WI38 (cell line): ENCODE measurements at regions not wholly inside any gene's neighbourhood (a gene's known extent, or its start where the extent isn't known, plus 50 kb on each side); places are given as distances from the start of the nearest gene placed in this dataset.

ENCODE experiments used
- H3K4me3 ChIP-seq: 2 replicates; pipeline ENCODE4 v1.5.1; 2011; ENCODE audit warnings: low read depth, mild to moderate bottlenecking, control low read depth, low read length
- CTCF ChIP-seq: IDR thresholded peaks from 2 replicates; pipeline ENCODE4 v1.5.1; 2012; ENCODE audit warnings: low read depth, mild to moderate bottlenecking, control low read depth, low read length

GRCh38 chr10:83915801-83916200 lies 223.5 kb upstream of the GHITM start:
- no peak for TF ChIP-seq CTCF

GRCh38 chr10:83917537-83918506 lies 221.5 kb upstream of the GHITM start:
- H3K4me3 ChIP-seq: no peak overlapping the region
- no peak for TF ChIP-seq CTCF

More at GRCh38 chr10:83915801-83916200, 223.5 kb upstream of the GHITM start:
- H3K4me3 ChIP-seq: no peak overlapping the region

DNA sequence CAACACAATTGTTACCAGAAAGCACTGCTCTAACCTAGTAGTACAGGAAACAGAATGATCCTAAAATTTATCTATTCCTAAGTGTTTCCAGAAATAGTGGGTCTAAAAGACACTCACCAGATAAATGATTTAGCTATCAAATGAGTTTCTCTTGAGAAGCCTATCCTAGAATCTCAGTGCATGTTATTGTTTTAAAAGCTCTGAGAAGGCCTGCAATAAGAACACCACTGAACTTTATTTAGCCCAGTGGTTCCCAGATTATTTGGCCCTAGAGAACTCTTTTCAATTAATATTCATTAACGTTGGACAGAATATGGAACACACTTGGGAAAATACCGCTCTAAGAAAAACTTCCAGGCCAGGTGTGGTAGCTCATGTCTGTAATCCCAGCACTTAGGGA lies 220.1 kb upstream of the GHITM start:
- TF ChIP-seq CTCF: no peak
- H3K4me3 ChIP-seq: no peak overlapping the region

GRCh38 chr10:83921984-83922860 lies 217.1 kb upstream of the GHITM start:
- H3K4me3 ChIP-seq: no peak overlapping the region
- no peak for TF ChIP-seq CTCF

DNA sequence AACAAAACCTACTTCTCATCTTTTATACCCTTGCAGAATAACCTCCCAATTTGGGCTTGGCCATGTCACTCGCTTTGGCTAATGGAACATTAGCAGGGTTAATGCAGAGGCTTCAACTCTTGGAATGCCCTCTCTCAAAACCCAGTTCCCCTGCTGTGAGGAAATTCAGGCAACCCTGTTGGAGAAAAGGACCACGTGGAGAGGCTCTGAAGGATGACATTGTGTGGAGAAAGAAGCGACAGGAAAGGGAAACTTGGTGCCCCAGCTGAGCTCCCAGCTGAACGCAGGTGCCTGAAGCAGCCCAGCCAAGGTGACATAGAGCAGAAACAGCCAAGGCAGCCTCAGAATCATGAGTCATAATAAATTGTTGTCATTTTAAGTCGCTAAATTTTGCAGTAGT lies 214.2 kb upstream of the GHITM start:
- no peak for TF ChIP-seq CTCF
- no peak overlapping the region for H3K4me3 ChIP-seq

- no peak for TF ChIP-seq CTCF
- no peak overlapping the region for H3K4me3 ChIP-seq
Measured at GRCh38 chr10:83926606-83927005, 212.7 kb upstream of the GHITM start.

GRCh38 chr10:83927166-83927565 lies 212.1 kb upstream of the GHITM start:
- H3K4me3 ChIP-seq: no peak overlapping the region
- TF ChIP-seq CTCF: no peak
